HL-60 (cell line): ENCODE measurements at regions not wholly inside any gene's neighbourhood (a gene's known extent, or its start where the extent isn't known, plus 50 kb on each side); places are given as distances from the start of the nearest gene placed in this dataset.

Experiments
- DNase-seq, 2 experiments: peaks; one replicate each; pipeline ENCODE4 v3.0.0-alpha.2; 2010 to 2020; ENCODE audit warnings: low read depth in 1 of 2, low spot score in 1 of 2
- H3K27ac ChIP-seq: fragments of 250-450 bp; sonication (Bioruptor Pico); replicated peaks from 2 replicates; pipeline ENCODE4 v1.5.1; 2020; ENCODE audit warnings: mild to moderate bottlenecking, moderate library complexity
- H3K27me3 ChIP-seq: fragments of 250-450 bp; sonication (Bioruptor Pico); 2 replicates; pipeline ENCODE4 v1.5.1; 2021; ENCODE audit warnings: mild to moderate bottlenecking, moderate library complexity; ENCODE audit not compliant: insufficient read depth, poor library complexity, severe bottlenecking
- H3K4me3 ChIP-seq: replicated peaks from 2 replicates; pipeline ENCODE4 v1.5.1; 2011; ENCODE audit warnings: mild to moderate bottlenecking, control low read depth, low read length; ENCODE audit not compliant: insufficient read depth
- GABPA ChIP-seq: IDR thresholded peaks from 2 replicates; pipeline ENCODE4 v1.6.1; 2012; ENCODE audit warnings: low read depth
- POLR2AphosphoS5 ChIP-seq: IDR thresholded peaks from 2 replicates; pipeline ENCODE4 v1.6.1; 2012; ENCODE audit warnings: low read depth
- SPI1 ChIP-seq: IDR thresholded peaks from 2 replicates; pipeline ENCODE4 v1.6.1; 2012; ENCODE audit warnings: low read depth, mild to moderate bottlenecking, borderline replicate concordance
- TF ChIP-seq, protein P1 (sequence below): IDR thresholded peaks from 2 replicates; pipeline ENCODE4 v1.6.1; 2012; ENCODE audit warnings: low read depth; ENCODE audit not compliant: insufficient replicate concordance
- TF ChIP-seq, protein P2 (sequence below): IDR thresholded peaks from one replicate; pipeline ENCODE4 v1.5.1; 2011; ENCODE audit warnings: low read length, control low read depth, inconsistent platforms; ENCODE audit not compliant: insufficient read depth

DNA sequence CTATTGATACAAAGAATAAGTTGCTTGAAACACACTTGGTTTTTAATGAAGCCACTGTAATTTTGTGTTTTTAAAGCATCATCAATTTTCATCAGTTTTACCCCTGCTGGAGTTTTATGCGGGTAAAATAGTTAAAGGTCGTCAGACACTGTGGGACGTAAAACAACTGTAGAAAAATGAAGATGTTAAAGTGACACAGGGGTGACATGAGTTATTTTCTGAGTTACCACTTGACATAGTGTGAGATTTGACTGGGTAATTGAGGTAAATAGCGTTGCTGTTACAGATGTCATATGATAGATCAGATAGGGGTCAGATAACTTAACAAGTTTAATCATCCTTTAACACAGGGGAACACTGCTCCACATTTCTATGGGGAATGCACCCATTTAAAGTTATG, 297.6 kb downstream of the CHL1 start:
- Histone ChIP-seq H3K27ac (no peak overlapping the region), H3K4me3 (no peak overlapping the region), H3K27me3 (no peaks in the 10 kb centered on the region)
- TF ChIP-seq, protein P1, sequence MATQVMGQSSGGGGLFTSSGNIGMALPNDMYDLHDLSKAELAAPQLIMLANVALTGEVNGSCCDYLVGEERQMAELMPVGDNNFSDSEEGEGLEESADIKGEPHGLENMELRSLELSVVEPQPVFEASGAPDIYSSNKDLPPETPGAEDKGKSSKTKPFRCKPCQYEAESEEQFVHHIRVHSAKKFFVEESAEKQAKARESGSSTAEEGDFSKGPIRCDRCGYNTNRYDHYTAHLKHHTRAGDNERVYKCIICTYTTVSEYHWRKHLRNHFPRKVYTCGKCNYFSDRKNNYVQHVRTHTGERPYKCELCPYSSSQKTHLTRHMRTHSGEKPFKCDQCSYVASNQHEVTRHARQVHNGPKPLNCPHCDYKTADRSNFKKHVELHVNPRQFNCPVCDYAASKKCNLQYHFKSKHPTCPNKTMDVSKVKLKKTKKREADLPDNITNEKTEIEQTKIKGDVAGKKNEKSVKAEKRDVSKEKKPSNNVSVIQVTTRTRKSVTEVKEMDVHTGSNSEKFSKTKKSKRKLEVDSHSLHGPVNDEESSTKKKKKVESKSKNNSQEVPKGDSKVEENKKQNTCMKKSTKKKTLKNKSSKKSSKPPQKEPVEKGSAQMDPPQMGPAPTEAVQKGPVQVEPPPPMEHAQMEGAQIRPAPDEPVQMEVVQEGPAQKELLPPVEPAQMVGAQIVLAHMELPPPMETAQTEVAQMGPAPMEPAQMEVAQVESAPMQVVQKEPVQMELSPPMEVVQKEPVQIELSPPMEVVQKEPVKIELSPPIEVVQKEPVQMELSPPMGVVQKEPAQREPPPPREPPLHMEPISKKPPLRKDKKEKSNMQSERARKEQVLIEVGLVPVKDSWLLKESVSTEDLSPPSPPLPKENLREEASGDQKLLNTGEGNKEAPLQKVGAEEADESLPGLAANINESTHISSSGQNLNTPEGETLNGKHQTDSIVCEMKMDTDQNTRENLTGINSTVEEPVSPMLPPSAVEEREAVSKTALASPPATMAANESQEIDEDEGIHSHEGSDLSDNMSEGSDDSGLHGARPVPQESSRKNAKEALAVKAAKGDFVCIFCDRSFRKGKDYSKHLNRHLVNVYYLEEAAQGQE, result no peak
- TF ChIP-seq, protein P2, sequence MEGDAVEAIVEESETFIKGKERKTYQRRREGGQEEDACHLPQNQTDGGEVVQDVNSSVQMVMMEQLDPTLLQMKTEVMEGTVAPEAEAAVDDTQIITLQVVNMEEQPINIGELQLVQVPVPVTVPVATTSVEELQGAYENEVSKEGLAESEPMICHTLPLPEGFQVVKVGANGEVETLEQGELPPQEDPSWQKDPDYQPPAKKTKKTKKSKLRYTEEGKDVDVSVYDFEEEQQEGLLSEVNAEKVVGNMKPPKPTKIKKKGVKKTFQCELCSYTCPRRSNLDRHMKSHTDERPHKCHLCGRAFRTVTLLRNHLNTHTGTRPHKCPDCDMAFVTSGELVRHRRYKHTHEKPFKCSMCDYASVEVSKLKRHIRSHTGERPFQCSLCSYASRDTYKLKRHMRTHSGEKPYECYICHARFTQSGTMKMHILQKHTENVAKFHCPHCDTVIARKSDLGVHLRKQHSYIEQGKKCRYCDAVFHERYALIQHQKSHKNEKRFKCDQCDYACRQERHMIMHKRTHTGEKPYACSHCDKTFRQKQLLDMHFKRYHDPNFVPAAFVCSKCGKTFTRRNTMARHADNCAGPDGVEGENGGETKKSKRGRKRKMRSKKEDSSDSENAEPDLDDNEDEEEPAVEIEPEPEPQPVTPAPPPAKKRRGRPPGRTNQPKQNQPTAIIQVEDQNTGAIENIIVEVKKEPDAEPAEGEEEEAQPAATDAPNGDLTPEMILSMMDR, result no peak
- TF ChIP-seq POLR2AphosphoS5 (no peak), GABPA (no peak), SPI1 (no peak)
- no peak for DNase-seq

DNA sequence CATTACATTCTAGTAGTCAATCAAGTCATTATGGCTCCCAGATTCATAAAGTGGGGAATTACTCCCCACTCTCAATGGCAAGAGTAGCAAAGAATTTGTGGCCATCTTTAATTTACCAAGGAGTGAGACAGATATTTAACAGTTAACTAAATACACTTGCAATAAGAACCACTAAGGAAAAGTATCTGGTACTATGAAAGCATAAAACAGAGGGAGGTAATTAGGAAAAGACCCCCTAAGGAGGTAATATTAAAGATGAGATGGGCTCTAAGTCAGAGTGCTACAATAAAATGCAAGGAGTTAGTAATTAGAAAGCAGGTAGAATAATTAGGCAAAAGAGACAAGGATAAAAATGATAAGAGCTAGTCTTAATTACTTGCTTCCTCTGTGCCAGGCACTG, 301.9 kb downstream of the CHL1 start:
- no peaks in the 10 kb centered on the region for H3K27me3 ChIP-seq
- no peak for DNase-seq
- TF ChIP-seq GABPA, result no peak
- TF ChIP-seq POLR2AphosphoS5, result no peak
- TF ChIP-seq, protein P2, result no peak
- TF ChIP-seq SPI1, result no peak
- H3K4me3 ChIP-seq, result no peak overlapping the region
- no peak overlapping the region for H3K27ac ChIP-seq

DNA sequence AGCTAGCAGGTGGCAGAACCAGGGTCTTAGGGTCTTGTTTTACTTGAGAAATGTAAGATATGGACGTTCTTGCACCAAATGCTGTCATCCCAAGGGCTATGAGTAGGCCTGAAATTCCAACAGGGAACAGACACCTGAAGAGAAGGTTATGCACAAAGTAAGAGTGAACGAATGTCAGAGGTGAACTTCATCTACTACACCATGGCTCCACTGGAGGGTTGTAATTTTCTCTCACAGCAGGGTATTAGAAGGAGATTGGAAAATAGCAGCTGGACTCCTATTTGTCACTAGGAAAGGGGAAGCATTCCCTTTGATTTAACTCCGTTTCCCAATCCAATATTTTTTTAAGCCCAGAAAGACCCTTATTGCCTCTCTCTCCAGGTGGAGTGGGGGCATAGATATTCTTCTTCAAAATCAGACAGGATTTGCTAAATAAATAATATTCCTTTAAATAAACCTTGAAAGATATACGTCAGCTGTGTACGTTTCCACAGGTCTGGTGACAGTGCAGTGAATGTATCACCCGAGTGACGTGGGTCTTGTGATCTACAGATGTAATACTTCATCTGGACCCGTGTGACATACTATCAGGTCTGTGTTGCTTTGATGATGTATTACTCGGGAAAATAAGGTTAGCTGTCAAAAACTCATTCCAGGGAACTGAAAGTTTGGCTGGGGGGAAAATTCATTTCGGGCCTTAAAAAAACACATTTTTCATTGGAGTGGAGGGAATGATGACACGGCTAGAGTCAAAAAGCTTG, 302.6 kb downstream of the CHL1 start:
- Histone ChIP-seq H3K27me3 (no peaks in the 10 kb centered on the region), H3K4me3 (no peak overlapping the region), H3K27ac (no peak overlapping the region)
- DNase-seq, result no peak
- TF ChIP-seq SPI1 (no peak), POLR2AphosphoS5 (no peak), GABPA (no peak)
- TF ChIP-seq, protein P2, result no peak
- TF ChIP-seq, protein P1, result no peak

DNA sequence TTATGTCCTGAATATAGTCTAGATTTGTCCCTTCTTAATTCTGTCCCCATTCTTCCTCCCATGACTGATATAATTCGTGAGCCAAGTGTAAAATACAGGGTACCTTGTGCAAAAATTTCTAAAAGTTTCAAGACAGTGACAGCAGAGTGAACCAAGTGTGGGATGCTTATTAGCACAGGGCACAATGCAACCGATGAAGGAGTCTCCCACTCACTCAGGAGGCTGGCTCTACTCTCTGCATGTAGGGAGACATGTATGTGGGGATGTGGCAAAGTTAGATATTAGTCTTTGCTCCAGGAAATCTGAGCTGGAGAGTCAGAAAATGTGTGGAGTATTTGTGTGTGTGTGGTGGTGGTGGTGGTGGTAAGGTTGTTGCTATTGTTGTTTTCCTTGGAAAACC, 305.9 kb downstream of the CHL1 start:
- no peak overlapping the region for H3K27ac ChIP-seq
- TF ChIP-seq, protein P2, result no peak
- TF ChIP-seq POLR2AphosphoS5 (no peak), GABPA (no peak), SPI1 (no peak)
- TF ChIP-seq, protein P1, result no peak
- no peaks in the 10 kb centered on the region for H3K27me3 ChIP-seq
- no peak overlapping the region for H3K4me3 ChIP-seq
- no peak for DNase-seq
